ENCODE measurements at regions not wholly inside any gene's neighbourhood (a gene's known extent, or its start where the extent isn't known, plus 50 kb on each side); places are given as distances from the start of the nearest gene placed in this dataset.

DNA sequence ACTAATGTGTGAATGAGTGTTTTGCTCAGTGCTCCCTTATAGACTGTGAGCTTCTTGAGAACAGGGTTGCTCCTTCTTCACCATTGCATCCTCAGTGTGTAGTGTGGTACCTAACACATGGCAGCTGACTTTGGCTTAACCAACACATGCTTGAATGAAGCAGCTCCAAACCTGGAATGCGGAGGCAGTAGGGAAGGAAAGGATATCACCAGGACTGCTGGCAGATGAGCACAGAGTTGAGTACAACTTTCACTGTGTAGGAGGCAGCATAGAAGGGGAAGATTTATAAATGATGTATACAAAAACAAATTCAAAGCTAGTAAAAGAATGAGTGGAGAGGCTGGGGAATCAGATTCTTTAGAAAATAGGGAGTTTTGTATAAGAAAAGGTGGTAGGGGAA, 174.3 kb downstream of the SLIT2 start:
- no peak overlapping the region for H3K27ac ChIP-seq (ENCODE audit: low read length)
- peaks cover 0 to 2% of the 10 kb centered on the region in 2 donors for H3K27me3 ChIP-seq (ENCODE audit: control insufficient read depth in 1 of 2, insufficient read depth in 2 of 2, low read length in 2 of 2)
- no peaks in the 10 kb centered on the region for H3K9me3 ChIP-seq (ENCODE audit: control insufficient read depth in 2 of 2, low read length in 2 of 2)
- H3K9ac ChIP-seq (ENCODE audit: low read length in 2 of 2), result no peak overlapping the region
- H3K4me1 ChIP-seq (ENCODE audit: control insufficient read depth, insufficient read depth, low read length), result no peaks in the 10 kb centered on the region
- H3K36me3 ChIP-seq (ENCODE audit: control insufficient read depth in 2 of 2, insufficient read depth in 2 of 2, low read length in 2 of 2), result no peaks in the 10 kb centered on the region
- H3K4me3 ChIP-seq (ENCODE audit: low read length in 2 of 2), result no peak overlapping the region

DNA sequence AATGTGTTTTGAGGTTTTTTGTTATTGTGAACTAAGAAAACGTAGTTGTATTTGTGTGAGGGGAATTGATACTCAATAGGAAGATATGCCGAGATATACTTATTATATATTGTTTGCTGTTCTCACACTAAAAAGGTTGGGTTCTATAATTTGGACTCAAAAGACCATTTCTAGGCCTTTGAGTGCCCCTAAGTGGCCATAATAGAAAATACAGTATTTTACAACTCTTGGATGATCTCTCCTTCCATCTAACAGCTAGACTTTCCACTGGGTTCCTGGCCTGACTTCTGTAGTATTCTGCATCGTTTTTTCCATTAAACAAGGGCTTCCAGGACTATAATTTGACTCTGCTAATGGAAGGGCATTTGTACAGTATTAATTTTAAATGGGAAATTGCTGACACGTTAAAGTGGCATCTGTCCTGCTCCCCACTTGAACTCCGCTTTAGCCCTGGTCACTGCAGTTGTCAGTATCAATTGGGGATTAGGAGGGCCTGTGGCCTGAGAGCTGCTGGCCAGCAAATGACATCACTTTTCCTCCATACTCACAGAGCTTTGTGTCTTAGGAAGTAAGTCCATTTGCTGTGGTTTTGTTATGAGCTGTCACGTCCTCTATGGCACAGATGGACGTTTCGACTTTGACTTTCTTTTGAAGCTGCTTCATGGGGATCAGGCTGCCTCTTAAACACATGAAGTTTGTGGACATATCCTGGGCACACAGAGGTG, 176.9 kb downstream of the SLIT2 start:
- Histone ChIP-seq H3K27me3 (ENCODE audit: control insufficient read depth in 1 of 2, insufficient read depth in 2 of 2, low read length in 2 of 2) (peaks cover 0 to 2% of the 10 kb centered on the region in 2 donors), H3K9ac (ENCODE audit: low read length in 2 of 2) (no peak overlapping the region), H3K27ac (ENCODE audit: low read length) (no peak overlapping the region), H3K36me3 (ENCODE audit: control insufficient read depth in 2 of 2, insufficient read depth in 2 of 2, low read length in 2 of 2) (no peaks in the 10 kb centered on the region), H3K4me3 (ENCODE audit: low read length in 2 of 2) (no peak overlapping the region), H3K9me3 (ENCODE audit: control insufficient read depth in 2 of 2, low read length in 2 of 2) (no peaks in the 10 kb centered on the region), H3K4me1 (ENCODE audit: control insufficient read depth, insufficient read depth, low read length) (peaks cover 10% of the 10 kb centered on the region)

DNA sequence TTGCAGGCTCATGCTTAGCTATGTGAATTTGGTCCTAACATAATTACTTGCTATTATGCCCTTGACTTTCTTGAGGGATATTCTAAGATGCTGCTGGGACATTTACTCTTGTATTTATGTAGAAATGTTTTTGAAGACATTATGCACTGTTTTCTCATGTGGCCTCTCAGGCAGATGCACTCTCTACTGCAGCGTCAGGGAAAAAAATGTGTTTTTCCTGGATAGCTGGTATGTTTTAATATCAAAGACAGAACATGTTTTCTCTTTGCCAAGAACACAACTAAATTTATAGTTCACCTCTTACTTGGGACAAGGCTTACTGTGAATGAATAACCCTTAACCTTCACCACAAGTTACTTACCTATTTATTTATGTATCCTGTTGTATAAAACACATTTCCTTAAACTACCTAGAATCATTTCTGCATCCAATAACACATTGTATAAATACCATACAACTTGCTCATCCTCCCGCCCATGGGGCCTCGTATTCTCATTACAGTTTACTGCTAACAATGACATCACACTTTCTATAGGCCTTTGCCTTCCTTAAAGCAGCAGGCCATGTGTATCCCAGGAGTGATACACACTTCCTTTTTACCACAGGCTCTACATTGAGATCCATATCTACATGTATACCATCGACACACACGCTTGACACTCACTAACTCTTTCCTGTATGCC, 178.7 kb downstream of the SLIT2 start:
- Histone ChIP-seq H3K27ac (ENCODE audit: low read length) (no peak overlapping the region), H3K9ac (ENCODE audit: low read length in 2 of 2) (no peak overlapping the region), H3K4me3 (ENCODE audit: low read length in 2 of 2) (no peak overlapping the region), H3K36me3 (ENCODE audit: control insufficient read depth in 2 of 2, insufficient read depth in 2 of 2, low read length in 2 of 2) (no peaks in the 10 kb centered on the region), H3K27me3 (ENCODE audit: control insufficient read depth in 1 of 2, insufficient read depth in 2 of 2, low read length in 2 of 2) (peaks cover 0 to 2% of the 10 kb centered on the region in 2 donors), H3K4me1 (ENCODE audit: control insufficient read depth, insufficient read depth, low read length) (peaks cover 10% of the 10 kb centered on the region), H3K9me3 (ENCODE audit: control insufficient read depth in 2 of 2, low read length in 2 of 2) (no peaks in the 10 kb centered on the region)

DNA sequence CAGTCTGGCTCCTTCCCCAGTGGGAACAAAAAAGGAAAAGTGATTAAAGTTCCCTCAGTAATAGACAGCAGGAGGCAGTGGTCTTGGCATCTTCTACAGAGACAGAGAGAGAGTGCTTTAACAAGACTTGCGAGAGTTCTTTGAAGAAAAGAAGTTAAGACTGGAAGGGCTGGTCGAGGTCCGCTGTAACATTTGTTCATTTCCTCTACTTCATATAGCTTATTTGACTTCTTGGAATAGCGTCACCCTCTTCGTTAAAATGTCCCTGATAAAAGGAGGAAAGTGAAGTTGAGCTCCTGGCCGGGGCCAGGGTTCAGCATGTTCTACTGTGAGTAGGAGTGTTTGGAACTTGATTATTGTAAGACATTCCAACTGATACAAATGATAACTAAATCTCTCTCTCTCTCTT, 179.8 kb downstream of the SLIT2 start:
- Histone ChIP-seq H3K36me3 (ENCODE audit: control insufficient read depth in 2 of 2, insufficient read depth in 2 of 2, low read length in 2 of 2) (no peaks in the 10 kb centered on the region), H3K27ac (ENCODE audit: low read length) (no peak overlapping the region), H3K4me1 (ENCODE audit: control insufficient read depth, insufficient read depth, low read length) (peaks cover 10% of the 10 kb centered on the region), H3K9me3 (ENCODE audit: control insufficient read depth in 2 of 2, low read length in 2 of 2) (no peaks in the 10 kb centered on the region), H3K4me3 (ENCODE audit: low read length in 2 of 2) (peak overlapping the region in 1 of 2 donors; percentile 15), H3K27me3 (ENCODE audit: control insufficient read depth in 1 of 2, insufficient read depth in 2 of 2, low read length in 2 of 2) (no peaks in the 10 kb centered on the region), H3K9ac (ENCODE audit: low read length in 2 of 2) (no peak overlapping the region)

DNA sequence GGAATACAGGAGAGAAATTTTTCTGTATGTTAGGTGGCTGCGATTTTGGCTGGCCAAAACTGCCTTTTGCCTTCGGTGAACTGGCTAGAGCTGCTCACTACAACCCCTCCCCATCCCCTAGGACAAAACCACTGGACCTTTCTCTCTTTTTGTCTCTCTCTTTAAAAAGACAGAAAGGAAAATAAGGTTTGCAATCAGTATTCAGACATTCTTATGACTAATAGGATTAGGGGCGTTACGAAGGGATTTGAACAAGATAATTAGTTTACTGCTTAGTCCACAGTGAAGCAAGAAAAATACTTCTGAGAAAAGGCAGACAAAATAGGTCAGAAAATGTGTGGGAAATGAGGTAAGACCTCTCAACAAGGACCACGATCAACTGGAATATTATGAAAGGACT, 180.4 kb downstream of the SLIT2 start:
- no peaks in the 10 kb centered on the region for H3K27me3 ChIP-seq (ENCODE audit: control insufficient read depth in 1 of 2, insufficient read depth in 2 of 2, low read length in 2 of 2)
- no peaks in the 10 kb centered on the region for H3K9me3 ChIP-seq (ENCODE audit: control insufficient read depth in 2 of 2, low read length in 2 of 2)
- H3K9ac ChIP-seq (ENCODE audit: low read length in 2 of 2), result no peak overlapping the region
- peaks cover 10% of the 10 kb centered on the region for H3K4me1 ChIP-seq (ENCODE audit: control insufficient read depth, insufficient read depth, low read length)
- no peaks in the 10 kb centered on the region for H3K36me3 ChIP-seq (ENCODE audit: control insufficient read depth in 2 of 2, insufficient read depth in 2 of 2, low read length in 2 of 2)
- no peak overlapping the region for H3K27ac ChIP-seq (ENCODE audit: low read length)
- H3K4me3 ChIP-seq (ENCODE audit: low read length in 2 of 2), result peak overlapping the region in 1 of 2 donors; percentile 15

DNA sequence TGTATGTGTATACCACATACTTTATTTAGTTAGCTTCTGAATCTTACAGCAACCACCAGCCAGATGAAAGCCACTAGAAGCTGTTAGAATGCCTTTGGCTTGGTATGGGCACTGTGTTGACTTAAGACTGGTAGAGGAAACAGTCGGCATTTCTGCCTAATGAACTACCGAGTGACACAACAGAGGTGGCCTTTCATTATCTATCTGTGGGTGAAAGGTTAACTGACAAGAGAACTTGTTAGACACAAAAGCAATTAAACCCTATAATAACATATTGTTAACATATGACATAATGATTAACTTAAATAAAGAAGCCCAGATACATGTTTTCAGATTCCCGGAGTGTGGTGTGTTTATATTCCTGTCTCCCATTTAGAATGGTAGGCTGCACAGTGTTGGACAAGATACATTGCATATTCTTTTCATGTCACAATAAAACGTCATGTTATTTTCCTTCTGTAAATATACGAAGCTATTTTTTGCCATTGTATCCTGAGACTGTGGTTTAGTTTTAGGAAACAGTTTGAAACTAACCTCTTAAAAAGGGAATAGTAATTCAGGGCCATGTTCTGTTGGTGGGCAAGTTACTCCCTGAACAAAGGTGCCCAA, 181.5 kb downstream of the SLIT2 start:
- no peak overlapping the region for H3K9ac ChIP-seq (ENCODE audit: low read length in 2 of 2)
- H3K36me3 ChIP-seq (ENCODE audit: control insufficient read depth in 2 of 2, insufficient read depth in 2 of 2, low read length in 2 of 2), result no peaks in the 10 kb centered on the region
- peaks cover 10% of the 10 kb centered on the region for H3K4me1 ChIP-seq (ENCODE audit: control insufficient read depth, insufficient read depth, low read length)
- no peak overlapping the region for H3K27ac ChIP-seq (ENCODE audit: low read length)
- H3K27me3 ChIP-seq (ENCODE audit: control insufficient read depth in 1 of 2, insufficient read depth in 2 of 2, low read length in 2 of 2), result no peaks in the 10 kb centered on the region
- peak overlapping the region in 1 of 2 donors; percentile 52 for H3K4me3 ChIP-seq (ENCODE audit: low read length in 2 of 2)
- H3K9me3 ChIP-seq (ENCODE audit: control insufficient read depth in 2 of 2, low read length in 2 of 2), result no peaks in the 10 kb centered on the region

DNA sequence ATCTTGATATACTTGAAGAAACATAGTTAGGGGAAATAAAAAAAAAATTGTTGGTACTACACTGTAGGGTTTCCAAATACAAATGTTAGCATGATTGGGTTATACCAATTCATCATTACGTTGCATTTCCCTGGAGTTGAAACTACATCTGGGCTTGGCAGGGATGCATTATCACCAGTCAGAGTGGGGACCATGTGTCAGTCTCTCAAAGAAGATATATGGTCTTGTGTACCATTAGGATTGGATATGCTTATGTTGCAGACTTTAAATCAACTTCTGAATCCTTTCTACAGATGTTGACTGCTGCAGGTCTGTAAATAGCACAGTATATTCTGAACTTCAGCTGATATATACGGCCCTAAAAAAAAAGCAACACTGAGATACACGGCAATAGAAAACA, 188.5 kb downstream of the SLIT2 start:
- Histone ChIP-seq H3K4me1 (ENCODE audit: control insufficient read depth, insufficient read depth, low read length) (no peaks in the 10 kb centered on the region), H3K9me3 (ENCODE audit: control insufficient read depth in 2 of 2, low read length in 2 of 2) (no peaks in the 10 kb centered on the region), H3K27me3 (ENCODE audit: control insufficient read depth in 1 of 2, insufficient read depth in 2 of 2, low read length in 2 of 2) (no peaks in the 10 kb centered on the region), H3K9ac (ENCODE audit: low read length in 2 of 2) (no peak overlapping the region), H3K36me3 (ENCODE audit: control insufficient read depth in 2 of 2, insufficient read depth in 2 of 2, low read length in 2 of 2) (no peaks in the 10 kb centered on the region), H3K27ac (ENCODE audit: low read length) (no peak overlapping the region), H3K4me3 (ENCODE audit: low read length in 2 of 2) (no peak overlapping the region)

DNA sequence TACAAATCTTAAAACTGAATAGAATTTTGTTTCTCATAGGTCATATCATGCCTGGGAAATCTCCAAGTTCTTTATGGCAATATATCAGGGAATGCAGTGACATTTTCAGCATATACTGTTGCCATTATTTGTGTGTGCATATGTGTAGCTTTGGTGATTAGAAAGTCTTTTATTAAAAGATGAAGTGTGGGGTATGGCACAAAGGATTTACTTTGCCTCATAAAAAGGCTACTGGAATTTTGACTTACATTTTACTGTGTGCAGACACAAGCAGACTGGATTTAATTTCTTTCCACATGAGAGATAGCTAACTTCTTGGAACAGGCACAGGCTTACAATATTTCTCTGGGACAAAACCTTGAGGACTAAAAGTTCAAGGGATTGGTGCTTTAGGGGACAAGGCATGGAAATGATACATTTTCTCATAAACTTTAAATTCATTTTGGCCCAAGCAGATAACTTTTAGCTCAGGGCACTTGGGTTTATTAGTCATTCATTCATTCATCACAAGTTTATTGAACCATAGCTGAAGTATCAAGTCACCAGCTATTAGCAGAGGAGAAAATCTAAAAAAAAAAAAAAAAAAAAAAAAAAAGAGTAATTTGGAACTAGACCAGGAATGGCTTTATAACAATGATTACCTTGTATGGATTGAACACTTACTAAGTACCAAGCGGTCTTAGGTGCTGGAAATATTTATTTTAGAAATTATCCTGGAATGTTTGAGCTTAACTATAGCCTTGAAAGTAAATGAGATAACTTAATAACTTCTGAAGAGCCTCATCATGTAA, 191.5 kb downstream of the SLIT2 start:
- Histone ChIP-seq H3K4me3 (ENCODE audit: low read length in 2 of 2) (no peak overlapping the region), H3K27me3 (ENCODE audit: control insufficient read depth in 1 of 2, insufficient read depth in 2 of 2, low read length in 2 of 2) (no peaks in the 10 kb centered on the region), H3K27ac (ENCODE audit: low read length) (no peak overlapping the region), H3K4me1 (ENCODE audit: control insufficient read depth, insufficient read depth, low read length) (no peaks in the 10 kb centered on the region), H3K9me3 (ENCODE audit: control insufficient read depth in 2 of 2, low read length in 2 of 2) (no peaks in the 10 kb centered on the region), H3K9ac (ENCODE audit: low read length in 2 of 2) (no peak overlapping the region), H3K36me3 (ENCODE audit: control insufficient read depth in 2 of 2, insufficient read depth in 2 of 2, low read length in 2 of 2) (no peaks in the 10 kb centered on the region)

DNA sequence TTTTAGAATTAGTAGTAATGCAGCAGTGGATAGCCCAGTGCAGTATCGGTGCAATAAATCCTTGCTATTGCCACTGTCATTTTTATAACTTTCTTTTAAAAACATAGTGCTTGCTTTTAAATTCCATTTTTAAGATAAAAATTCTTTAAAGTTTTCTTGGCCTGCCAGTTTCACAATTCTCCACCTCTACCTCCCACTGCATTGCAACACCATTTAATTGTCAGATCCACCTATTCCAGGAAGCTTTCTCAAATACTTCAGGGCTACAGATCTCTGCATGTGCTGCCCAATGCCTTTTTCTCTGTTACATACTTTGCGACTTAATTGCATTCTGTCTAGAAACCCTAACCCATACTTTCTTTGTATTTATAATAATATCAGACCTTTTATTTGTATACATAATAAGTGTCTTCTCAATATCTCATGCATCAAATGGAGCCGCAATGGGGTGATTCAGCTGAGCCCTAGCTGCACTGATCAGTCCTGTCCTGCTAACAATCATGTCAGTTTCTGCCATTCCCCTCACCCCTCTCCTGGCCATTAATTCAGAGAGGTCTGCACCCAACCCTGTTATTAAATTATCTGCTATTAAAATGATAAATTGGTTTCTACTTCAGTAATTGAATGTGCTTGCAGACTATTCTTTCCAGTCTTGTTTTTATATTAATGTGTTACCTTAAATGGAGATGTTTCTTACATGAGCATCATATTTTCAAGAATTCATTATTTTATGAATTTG, 193.1 kb downstream of the SLIT2 start:
- Histone ChIP-seq H3K27ac (ENCODE audit: low read length) (no peak overlapping the region), H3K4me3 (ENCODE audit: low read length in 2 of 2) (no peak overlapping the region), H3K9ac (ENCODE audit: low read length in 2 of 2) (no peak overlapping the region), H3K27me3 (ENCODE audit: control insufficient read depth in 1 of 2, insufficient read depth in 2 of 2, low read length in 2 of 2) (no peaks in the 10 kb centered on the region), H3K36me3 (ENCODE audit: control insufficient read depth in 2 of 2, insufficient read depth in 2 of 2, low read length in 2 of 2) (no peaks in the 10 kb centered on the region), H3K9me3 (ENCODE audit: control insufficient read depth in 2 of 2, low read length in 2 of 2) (no peaks in the 10 kb centered on the region), H3K4me1 (ENCODE audit: control insufficient read depth, insufficient read depth, low read length) (no peaks in the 10 kb centered on the region)
